IMR-90 (cell line): ENCODE measurements at regions not wholly inside any gene's neighbourhood (a gene's known extent, or its start where the extent isn't known, plus 50 kb on each side); places are given as distances from the start of the nearest gene placed in this dataset.
A peak's percentile ranks its signal among the peaks of the same experiment; 100 is the strongest.

ENCODE experiments used
- ATAC-seq: fragments of 200-7000 bp; cut with Tn5 transposase; 2 replicates; pipeline ENCODE4 v1.9.1; 2020; ENCODE audit warnings: low read depth, mild to moderate bottlenecking, moderate library complexity
- BruUV-seq: library from RNA; stranded (reverse); fragments of 400-500 nt; replicated peaks from 2 replicates; lab custom pipeline; 2021; lab: Mats Ljungman, UMichigan
- CTCF ChIA-PET: fragments of 300-600 bp; formaldehyde crosslinking; extraction: SDS; loops from one replicate; lab custom pipeline; 2021; ENCODE audit warnings: antibody characterized with exemption; lab: Yijun Ruan, JAX
- POLR2A ChIA-PET: fragments of 300-600 bp; sonication (Branson Sonifier 250); formaldehyde crosslinking; loops from one replicate; lab custom pipeline; 2022; ENCODE audit warnings: antibody characterized with exemption; ENCODE audit not compliant: unreplicated experiment; lab: Charles Lee
- DNase-seq: peaks from one replicate; pipeline ENCODE4 v3.0.0; 2013
- H2AFZ ChIP-seq: replicated peaks from 2 replicates; pipeline ENCODE3; 2013; ENCODE audit warnings: low read length, mild to moderate bottlenecking; ENCODE audit not compliant: poor library complexity
- H2AK5ac ChIP-seq: 2 replicates; pipeline ENCODE4 v1.6.1; 2013; ENCODE audit warnings: low read depth, low read length, inconsistent platforms
- H2AK9ac ChIP-seq: replicated peaks from 2 replicates; pipeline ENCODE3; 2013; ENCODE audit warnings: mild to moderate bottlenecking, low read depth, low read length, moderate library complexity; ENCODE audit not compliant: poor library complexity
- H2BK120ac ChIP-seq: 2 replicates; pipeline ENCODE4 v1.6.1; 2013; ENCODE audit warnings: low read depth, low read length, inconsistent platforms
- H2BK15ac ChIP-seq: 3 replicates; pipeline ENCODE4 v1.6.1; 2013; ENCODE audit warnings: low read depth, low read length, inconsistent platforms
- H2BK20ac ChIP-seq: 2 replicates; pipeline ENCODE4 v1.6.1; 2013; ENCODE audit warnings: low read depth, mild to moderate bottlenecking, inconsistent platforms, low read length, moderate library complexity
- H2BK5ac ChIP-seq: 2 replicates; pipeline ENCODE4 v1.6.1; 2013; ENCODE audit warnings: mild to moderate bottlenecking, low read depth, low read length, inconsistent platforms; ENCODE audit not compliant: poor library complexity, severe bottlenecking
- H3K14ac ChIP-seq: replicated peaks from 2 replicates; pipeline ENCODE4 v1.6.1; 2013; ENCODE audit warnings: low read depth, low read length, inconsistent platforms
- H3K18ac ChIP-seq: 2 replicates; pipeline ENCODE4 v1.6.1; 2013; ENCODE audit warnings: low read depth, low read length, control low read depth
- H3K23ac ChIP-seq: 2 replicates; pipeline ENCODE4 v1.6.1; 2013; ENCODE audit warnings: low read depth, low read length, inconsistent platforms
- H3K27ac ChIP-seq: 2 replicates; pipeline ENCODE4 v1.5.1; 2013; ENCODE audit warnings: mild to moderate bottlenecking, control low read depth, low read length; ENCODE audit not compliant: insufficient read depth
- H3K27me3 ChIP-seq: 2 replicates; pipeline ENCODE4 v1.6.1; 2013; ENCODE audit warnings: low read length; ENCODE audit not compliant: control insufficient read depth, insufficient read depth
- H3K36me3 ChIP-seq: 2 replicates; pipeline ENCODE4 v1.6.1; 2013; ENCODE audit warnings: low read length, mixed read lengths; ENCODE audit not compliant: control insufficient read depth, insufficient read depth
- H3K4ac ChIP-seq: 2 replicates; pipeline ENCODE4 v1.6.1; 2013; ENCODE audit warnings: low read depth, low read length, inconsistent platforms
- H3K4me1 ChIP-seq: 2 replicates; pipeline ENCODE4 v1.6.1; 2013; ENCODE audit warnings: low read length, mixed read lengths; ENCODE audit not compliant: control insufficient read depth, insufficient read depth
- H3K4me2 ChIP-seq: 2 replicates; pipeline ENCODE4 v1.6.1; 2013; ENCODE audit warnings: low read depth, mild to moderate bottlenecking, control low read depth, low read length, moderate library complexity
- H3K4me3 ChIP-seq: 2 replicates; pipeline ENCODE4 v1.5.1; 2013; ENCODE audit warnings: low read depth, mild to moderate bottlenecking, control low read depth, low read length, moderate library complexity; ENCODE audit not compliant: insufficient read depth
- H3K56ac ChIP-seq: 2 replicates; pipeline ENCODE4 v1.6.1; 2013; ENCODE audit warnings: low read length, inconsistent platforms; ENCODE audit not compliant: insufficient read depth; ENCODE audit errors: extremely low read depth
- H3K79me1 ChIP-seq, 2 experiments: 2 replicates each; pipeline ENCODE4 v1.6.1; 2013; ENCODE audit warnings: low read length in 2 of 2, inconsistent platforms in 1 of 2, low read depth in 1 of 2
- H3K9ac ChIP-seq: 2 replicates; pipeline ENCODE4 v1.6.1; 2013; ENCODE audit warnings: low read depth, low read length, control low read depth
- H3K9me1 ChIP-seq: 2 replicates; pipeline ENCODE4 v1.6.1; 2013; ENCODE audit warnings: low read length, inconsistent platforms; ENCODE audit not compliant: insufficient read depth
- H3K9me3 ChIP-seq: 2 replicates; pipeline ENCODE4 v1.6.1; 2013; ENCODE audit warnings: low read length; ENCODE audit not compliant: control insufficient read depth, insufficient read depth
- H4K20me1 ChIP-seq: 2 replicates; pipeline ENCODE4 v1.6.1; 2013; ENCODE audit warnings: low read length, inconsistent platforms; ENCODE audit not compliant: insufficient read depth
- H4K5ac ChIP-seq: 2 replicates; pipeline ENCODE4 v1.6.1; 2013; ENCODE audit warnings: mild to moderate bottlenecking, low read depth, low read length, control low read depth
- H4K8ac ChIP-seq, 2 experiments: 2 replicates each; pipeline ENCODE4 v1.6.1; 2013; ENCODE audit warnings: low read depth in 2 of 2, low read length in 2 of 2, control low read depth in 1 of 2, inconsistent platforms in 1 of 2
- H4K91ac ChIP-seq: 2 replicates; pipeline ENCODE4 v1.6.1; 2013; ENCODE audit warnings: low read depth, low read length, inconsistent platforms; ENCODE audit not compliant: insufficient read depth
- FOS ChIP-seq: fragments of 150-350 bp; IDR thresholded peaks from 2 replicates; pipeline ENCODE4 v1.6.1; 2016; ENCODE audit warnings: low read depth, low read length
- RAD21 ChIP-seq: IDR thresholded peaks from 2 replicates; pipeline ENCODE4 v1.6.1; 2012; ENCODE audit warnings: low read length, improper control_type of control experiment
- WGBS, 2 experiments: methylation state at CpG; one replicate each; pipeline versions ENCODE4 v1.1.5 to v1.1.7; 2013; ENCODE audit warnings: missing lambda C conversion rate in 2 of 2; ENCODE audit not compliant: insufficient read length in 1 of 2; ENCODE audit errors: extremely low coverage in 2 of 2; 5-methylcytosine and 5-hydroxymethylcytosine counted together
- dilution Hi-C: fragments of 300-500 bp; cut with HindIII; formaldehyde crosslinking; loops from one replicate; pipeline ENCODE4 v1.14.3; 2018; ENCODE audit warnings: low sequenced_read_pairs; ENCODE audit not compliant: unreplicated experiment
- in situ Hi-C: fragments of 300-500 bp; cut with MboI; formaldehyde crosslinking; loops from 3 replicates; pipeline ENCODE4 v1.14.3; 2019; ENCODE audit warnings: low sequenced_read_pairs, inconsistent platforms, mixed read lengths
- intact Hi-C: fragments of 100-400 bp; cut with micrococcal nuclease; formaldehyde crosslinking; loops from 2 replicates; pipeline ENCODE4 v1.10.0; 2022

GRCh38 chr14:53884601-53885000, 72.0 kb downstream of the BMP4 start:
- Histone ChIP-seq H3K27me3 (no peaks in the 10 kb centered on the region; the same call in 1 of the 2 replicates), H3K56ac (no peak overlapping the region), H4K20me1 (no peaks in the 10 kb centered on the region), H2AK9ac (no peak overlapping the region), H2AFZ (no peak overlapping the region), H2BK20ac (no peak overlapping the region), H3K9me1 (no peaks in the 10 kb centered on the region; the same call in 1 of the 2 replicates), H2BK5ac (no peak overlapping the region), H3K23ac (no peak overlapping the region), H3K4me2 (no peak overlapping the region), H3K9me3 (no peaks in the 10 kb centered on the region), H3K27ac (no peak overlapping the region), H2BK120ac (no peak overlapping the region), H3K4me1 (peaks cover 4% of the 10 kb centered on the region), H3K14ac (no peak overlapping the region; the same call in 1 of the 2 replicates), H2BK15ac (no peak overlapping the region), H4K91ac (no peak overlapping the region), H3K79me1 (no peaks in the 10 kb centered on the region), H3K18ac (peak overlapping the region; percentile 51; the same call in 1 of the 2 replicates), H3K4ac (no peak overlapping the region), H3K36me3 (no peaks in the 10 kb centered on the region), H3K4me3 (no peak overlapping the region), H3K9ac (no peak overlapping the region), H4K8ac (no peak overlapping the region), H2AK5ac (no peak overlapping the region), H4K5ac (no peak overlapping the region)
- no TSS peak for BruUV-seq
- intact Hi-C loops (loop anchor here (5.0 kb wide), 1 partner anchor 63 kb away; no protein-coding TSS in a partner anchor), in situ Hi-C loops (no loop called here), dilution Hi-C loops (no loop called here)
- TF ChIP-seq FOS (no peak), RAD21 (no peak)
- ATAC-seq: no peak
- DNase-seq: no peak
- WGBS, 2 experiments: no CpG with 5 or more reads among the region's 1 CpG
- ChIA-PET POLR2A (no interaction called here), CTCF (no interaction called here)
